Common myeloid progenitor, CD34-positive (primary cell): ENCODE measurements at regions not wholly inside any gene's neighbourhood (a gene's known extent, or its start where the extent isn't known, plus 50 kb on each side); places are given as distances from the start of the nearest gene placed in this dataset.

Experiments
- CTCF ChIA-PET: fragments of 350-600 bp; sonication (Branson Sonifier 250); formaldehyde crosslinking; loops from one replicate; lab custom pipeline; 2021; ENCODE audit warnings: antibody characterized with exemption; lab: Charles Lee
- POLR2A ChIA-PET: fragments of 350-600 bp; sonication (Branson Sonifier 250); formaldehyde crosslinking; loops from one replicate; lab custom pipeline; 2021; ENCODE audit warnings: antibody characterized with exemption; lab: Charles Lee
- DNase-seq, 3 donors: peaks; one replicate each; pipeline versions ENCODE4 v3.0.0 to v3.0.0-alpha.2; 2013
- H3K27ac ChIP-seq, 2 experiments: 1 replicate in 1 of 2; 2 replicates in 1 of 2; pipeline ENCODE4 v1.7.0; 2013; ENCODE audit warnings: inconsistent platforms in 2 of 2, low read length in 2 of 2, mild to moderate bottlenecking in 2 of 2, low read depth in 1 of 2, moderate library complexity in 1 of 2; ENCODE audit not compliant: severe bottlenecking in 2 of 2, insufficient read depth in 1 of 2, poor library complexity in 1 of 2
- H3K27me3 ChIP-seq, 5 experiments: replicated peaks in 2 of 5; 1 replicate in 3 of 5; 2 replicates in 2 of 5; pipeline versions ENCODE4 v1.6.1 to v1.7.0; 2013; ENCODE audit warnings: low read length in 4 of 5, mild to moderate bottlenecking in 2 of 5, moderate library complexity in 2 of 5, inconsistent platforms in 1 of 5; ENCODE audit not compliant: insufficient read depth in 5 of 5, control insufficient read depth in 4 of 5
- H3K36me3 ChIP-seq, 4 experiments: 1 replicate in 2 of 4; 2 replicates in 2 of 4; pipeline versions ENCODE4 v1.6.1 to v1.7.0; 2013; ENCODE audit warnings: low read length in 3 of 4, control low read depth in 1 of 4, mild to moderate bottlenecking in 1 of 4; ENCODE audit not compliant: control insufficient read depth in 4 of 4, insufficient read depth in 4 of 4
- H3K4me1 ChIP-seq, 4 experiments: 1 replicate in 3 of 4; 2 replicates in 1 of 4; pipeline versions ENCODE4 v1.6.1 to v1.7.1; 2013; ENCODE audit warnings: low read length in 3 of 4, mild to moderate bottlenecking in 3 of 4, control low read depth in 1 of 4, inconsistent platforms in 1 of 4, moderate library complexity in 1 of 4; ENCODE audit not compliant: control insufficient read depth in 4 of 4, insufficient read depth in 4 of 4; ENCODE audit errors: control extremely low read depth in 1 of 4
- H3K4me3 ChIP-seq, 7 experiments: 1 replicate in 4 of 7; 2 replicates in 3 of 7; pipeline versions ENCODE4 v1.5.1 to v1.7.0; 2013; ENCODE audit warnings: mild to moderate bottlenecking in 7 of 7, low read length in 6 of 7, moderate library complexity in 6 of 7, inconsistent platforms in 2 of 7, low read depth in 2 of 7, control low read depth in 1 of 7; ENCODE audit not compliant: insufficient read depth in 4 of 7, control insufficient read depth in 1 of 7; ENCODE audit errors: extremely low read depth in 1 of 7
- H3K9me3 ChIP-seq, 5 experiments: 1 replicate in 4 of 5; 2 replicates in 1 of 5; pipeline versions ENCODE4 v1.6.1 to v1.7.1; 2013; ENCODE audit warnings: low read length in 4 of 5, mild to moderate bottlenecking in 2 of 5, inconsistent platforms in 1 of 5, low read depth in 1 of 5, moderate library complexity in 1 of 5; ENCODE audit not compliant: control insufficient read depth in 4 of 5, insufficient read depth in 2 of 5; ENCODE audit errors: control extremely low read depth in 1 of 5
- WGBS: methylation state at CpG from one replicate; pipeline ENCODE4 v1.1.5; 2013; ENCODE audit not compliant: insufficient coverage; 5-methylcytosine and 5-hydroxymethylcytosine counted together

- no peaks in the 10 kb centered on the region for H3K9me3 ChIP-seq
- DNase-seq = no peak
- H3K4me3 ChIP-seq = peak overlapping the region in 1 of 7 experiments; percentile 8
- peak overlapping the region in 1 of 2 experiments; percentile 29 for H3K27ac ChIP-seq
- POLR2A ChIA-PET = interaction anchor here (0.8 kb wide), 1 partner anchor 29 kb away, joined by 3 read pairs; no protein-coding TSS in a partner anchor
- no peaks in the 10 kb centered on the region for H3K27me3 ChIP-seq
- no peaks in the 10 kb centered on the region for H3K36me3 ChIP-seq
- H3K4me1 ChIP-seq = peaks cover 7 to 24% (median 13%) of the 10 kb centered on the region in 4 experiments
- 83% methylated on average over 2 of the region's 4 CpGs for WGBS
- CTCF ChIA-PET = interaction anchor here (0.9 to 2.7 kb wide), 5 partner anchors 8 to 643 kb away, joined by 3 to 6 read pairs (median 3); no protein-coding TSS in a partner anchor
Observed at GRCh38 chr3:177693616-177694264, 496.5 kb upstream of the TBL1XR1 start.

GRCh38 chr3:177694316-177694715 is 497.0 kb upstream of the TBL1XR1 start:
- Histone ChIP-seq H3K4me3 (peak overlapping the region in 1 of 7 experiments; percentile 8), H3K27me3 (no peaks in the 10 kb centered on the region), H3K4me1 (peaks cover 7 to 24% (median 13%) of the 10 kb centered on the region in 4 experiments), H3K27ac (peak overlapping the region in 1 of 2 experiments; percentile 29), H3K36me3 (no peaks in the 10 kb centered on the region), H3K9me3 (no peaks in the 10 kb centered on the region)
- POLR2A ChIA-PET = interaction anchor here (0.8 kb wide), 1 partner anchor 28 kb away, joined by 3 read pairs; no protein-coding TSS in a partner anchor
- peak; percentile 28 to 79 (median 72) for DNase-seq
- CTCF ChIA-PET = interaction anchor here (1.0 to 2.7 kb wide), 4 partner anchors 9 to 643 kb away, joined by 3 to 6 read pairs (median 4); no protein-coding TSS in a partner anchor
- 0% methylated on average over 1 of the region's 3 CpGs for WGBS

- POLR2A ChIA-PET = no interaction called here
- CTCF ChIA-PET = interaction anchor here (1.4 to 2.7 kb wide), 2 partner anchors 10 to 11 kb away, joined by 5 to 6 read pairs; no protein-coding TSS in a partner anchor
- no CpG with 5 or more reads among the region's 1 CpG for WGBS
Observed at GRCh38 chr3:177694951-177695350, 497.7 kb upstream of the TBL1XR1 start.

GRCh38 chr3:177700117-177700516 is 502.8 kb upstream of the TBL1XR1 start:
- no peaks in the 10 kb centered on the region for H3K9me3 ChIP-seq
- 95% methylated on average over 7 of the region's 7 CpGs for WGBS
- DNase-seq = no peak
- no peak overlapping the region for H3K27ac ChIP-seq
- ChIA-PET POLR2A (no interaction called here), CTCF (interaction anchor here (1.7 kb wide), 1 partner anchor 8 kb away, joined by 5 read pairs; no protein-coding TSS in a partner anchor)
- H3K4me1 ChIP-seq = peaks cover 0 to 8% (median 3%) of the 10 kb centered on the region in 4 experiments
- no peak overlapping the region for H3K4me3 ChIP-seq
- H3K36me3 ChIP-seq = no peaks in the 10 kb centered on the region
- H3K27me3 ChIP-seq = no peaks in the 10 kb centered on the region

More at GRCh38 chr3:177694951-177695350, 497.7 kb upstream of the TBL1XR1 start:
- Histone ChIP-seq H3K27me3 (no peaks in the 10 kb centered on the region), H3K4me1 (peaks cover 7 to 24% (median 13%) of the 10 kb centered on the region in 4 experiments), H3K27ac (no peak overlapping the region), H3K36me3 (no peaks in the 10 kb centered on the region), H3K9me3 (no peaks in the 10 kb centered on the region), H3K4me3 (peak overlapping the region in 1 of 7 experiments; percentile 21)
- DNase-seq = no peak

- Histone ChIP-seq H3K27me3 (no peaks in the 10 kb centered on the region), H3K4me3 (no peak overlapping the region), H3K9me3 (no peaks in the 10 kb centered on the region), H3K36me3 (no peaks in the 10 kb centered on the region), H3K27ac (no peak overlapping the region), H3K4me1 (no peaks in the 10 kb centered on the region)
- ChIA-PET POLR2A (no interaction called here), CTCF (interaction anchor here (1.5 kb wide), 1 partner anchor 19 kb away, joined by 3 read pairs; no protein-coding TSS in a partner anchor)
- peak in 1 of 3 donors; percentile 23 for DNase-seq
- WGBS = 100% methylated on average over 2 of the region's 3 CpGs
Observed at GRCh38 chr3:177703788-177704187, 506.5 kb upstream of the TBL1XR1 start.

- H3K36me3 ChIP-seq = no peaks in the 10 kb centered on the region
- DNase-seq = no peak
- H3K9me3 ChIP-seq = no peaks in the 10 kb centered on the region
- H3K27me3 ChIP-seq = no peaks in the 10 kb centered on the region
- 81% methylated on average over 2 of the region's 4 CpGs for WGBS
- POLR2A ChIA-PET = no interaction called here
- H3K27ac ChIP-seq = no peak overlapping the region
- peaks cover 0 to 2% (median under 1%) of the 10 kb centered on the region in 4 experiments for H3K4me1 ChIP-seq
- no peak overlapping the region for H3K4me3 ChIP-seq
- CTCF ChIA-PET = interaction anchor here (1.8 kb wide), 1 partner anchor 11 kb away, joined by 6 read pairs; no protein-coding TSS in a partner anchor
Observed at GRCh38 chr3:177705976-177706823, 508.9 kb upstream of the TBL1XR1 start.
